Endothelial cell of umbilical vein (primary cell): ENCODE measurements at regions not wholly inside any gene's neighbourhood (a gene's known extent, or its start where the extent isn't known, plus 50 kb on each side); places are given as distances from the start of the nearest gene placed in this dataset.

Experiments
- BruUV-seq: library from RNA; stranded (reverse); fragments of 400-500 nt; replicated peaks from 2 replicates; lab custom pipeline; 2021; lab: Mats Ljungman, UMichigan
- CTCF ChIA-PET: fragments of 300-600, 350-600 bp; sonication (Branson Sonifier 250); formaldehyde crosslinking; loops from one replicate; lab custom pipeline; 2021; ENCODE audit warnings: antibody characterized with exemption, inconsistent platforms; lab: Charles Lee
- POLR2A ChIA-PET: fragments of 300-600, 350-600 bp; sonication (Branson Sonifier 250); formaldehyde crosslinking; loops from one replicate; lab custom pipeline; 2021; ENCODE audit warnings: antibody characterized with exemption, inconsistent platforms; lab: Charles Lee
- DNase-seq: peaks from one replicate; pipeline ENCODE4 v3.0.0-alpha.2; 2011; ENCODE audit warnings: low read depth, low spot score
- FAIRE-seq: peaks from 2 replicates; lab custom pipeline; 2011; peaks lifted over from hg19 to GRCh38; lab: Jason Lieb, UNC
- H2AFZ ChIP-seq: 2 replicates; pipeline ENCODE4 v1.6.0; 2012; ENCODE audit warnings: low read depth, low read length, control low read depth, inconsistent platforms
- H3K27ac ChIP-seq: 2 replicates; pipeline ENCODE4 v1.5.1; 2011; ENCODE audit warnings: low read depth, mild to moderate bottlenecking, control low read depth, low read length, moderate library complexity; ENCODE audit not compliant: insufficient read depth
- H3K27me3 ChIP-seq, 2 experiments: 2 replicates each; pipeline versions ENCODE4 v1.6.0 to v1.6.1; 2011; ENCODE audit warnings: low read length in 2 of 2, mixed read lengths in 1 of 2; ENCODE audit not compliant: control insufficient read depth in 2 of 2, insufficient read depth in 2 of 2
- H3K36me3 ChIP-seq, 2 experiments: 2 replicates in 1 of 2; 3 replicates in 1 of 2; pipeline ENCODE4 v1.5.1; 2011; ENCODE audit warnings: low read length in 2 of 2, mild to moderate bottlenecking in 1 of 2, moderate library complexity in 1 of 2; ENCODE audit not compliant: control insufficient read depth in 2 of 2, insufficient read depth in 2 of 2; ENCODE audit errors: extremely low read depth in 1 of 2
- H3K4me1 ChIP-seq: 3 replicates; pipeline ENCODE4 v1.5.1; 2011; ENCODE audit warnings: mild to moderate bottlenecking, low read length; ENCODE audit not compliant: control insufficient read depth, insufficient read depth; ENCODE audit errors: extremely low read depth
- H3K4me2 ChIP-seq: 2 replicates; pipeline ENCODE4 v1.6.1; 2011; ENCODE audit warnings: low read length, control low read depth, mixed read lengths; ENCODE audit not compliant: insufficient read depth
- H3K4me3 ChIP-seq, 3 experiments: fragments of 200-600 bp in 1 of 3; sonication (generic), shearing (Covaris generic) in 1 of 3; replicated peaks in 1 of 3; 2 replicates each; pipeline ENCODE4 v1.5.1; 2011 to 2016; ENCODE audit warnings: control low read depth in 3 of 3, low read length in 3 of 3, mild to moderate bottlenecking in 2 of 3, inconsistent platforms in 1 of 3, low read depth in 1 of 3, moderate library complexity in 1 of 3; ENCODE audit not compliant: insufficient read depth in 1 of 3
- H3K79me2 ChIP-seq: 2 replicates; pipeline ENCODE4 v1.6.0; 2012; ENCODE audit warnings: low read length, inconsistent platforms; ENCODE audit not compliant: control insufficient read depth, insufficient read depth
- H3K9ac ChIP-seq: replicated peaks from 2 replicates; pipeline ENCODE3; 2011; ENCODE audit warnings: low read length, control low read depth; ENCODE audit not compliant: insufficient read depth; ENCODE audit errors: extremely low read depth
- H3K9me1 ChIP-seq: replicated peaks from 3 replicates; pipeline ENCODE4 v1.6.0; 2011; ENCODE audit warnings: mild to moderate bottlenecking, low read length; ENCODE audit not compliant: control insufficient read depth, insufficient read depth; ENCODE audit errors: extremely low read depth
- H3K9me3 ChIP-seq: replicated peaks from 2 replicates; pipeline ENCODE4 v1.5.1; 2012; ENCODE audit warnings: low read length, inconsistent platforms; ENCODE audit not compliant: control insufficient read depth, insufficient read depth
- H4K20me1 ChIP-seq: replicated peaks from 2 replicates; pipeline ENCODE3; 2011; ENCODE audit warnings: mild to moderate bottlenecking, low read length; ENCODE audit not compliant: control insufficient read depth, insufficient read depth; ENCODE audit errors: extremely low read depth
- EZH2 ChIP-seq: IDR thresholded peaks from 2 replicates; pipeline ENCODE4 v1.6.1; 2012; ENCODE audit warnings: borderline replicate concordance, low read depth, mild to moderate bottlenecking, moderate library complexity, low read length, inconsistent platforms; ENCODE audit not compliant: severe bottlenecking
- FOS ChIP-seq: IDR thresholded peaks from 2 replicates; pipeline ENCODE4 v1.6.1; 2011; ENCODE audit warnings: mild to moderate bottlenecking, low read length, moderate library complexity, borderline replicate concordance; ENCODE audit not compliant: insufficient read depth
- GATA2 ChIP-seq: IDR thresholded peaks from 2 replicates; pipeline ENCODE4 v1.7.0; 2011; ENCODE audit warnings: low read depth, mild to moderate bottlenecking, moderate library complexity, mixed read lengths, low read length; ENCODE audit not compliant: insufficient read length, insufficient read depth
- JUN ChIP-seq: IDR thresholded peaks from 2 replicates; pipeline ENCODE4 v1.6.1; 2011; ENCODE audit warnings: borderline replicate concordance, low read depth; ENCODE audit not compliant: insufficient read length, insufficient read depth
- MAX ChIP-seq: IDR thresholded peaks from 2 replicates; pipeline ENCODE4 v1.6.1; 2011; ENCODE audit not compliant: insufficient read depth, insufficient read length
- MYC ChIP-seq: IDR thresholded peaks from one replicate; pipeline ENCODE4 v1.6.1; 2011; ENCODE audit warnings: mild to moderate bottlenecking, low read depth, low read length
- POLR2A ChIP-seq: IDR thresholded peaks from 2 replicates; pipeline ENCODE4 v1.6.1; 2012; ENCODE audit warnings: low read depth, mild to moderate bottlenecking, control low read depth, low read length
- POLR2AphosphoS5 ChIP-seq: IDR thresholded peaks from 2 replicates; pipeline ENCODE4 v1.6.1; 2012; ENCODE audit warnings: low read depth, mild to moderate bottlenecking, control low read depth, low read length, moderate library complexity; ENCODE audit not compliant: insufficient read depth
- dilution Hi-C: fragments of 300-500 bp; cut with MboI; formaldehyde crosslinking; loops from one replicate; pipeline ENCODE4 v1.15.0; 2019; ENCODE audit warnings: low sequenced_read_pairs; ENCODE audit not compliant: extremely low pct_ligation_motif_present
- intact Hi-C: fragments of 100-400 bp; cut with micrococcal nuclease; formaldehyde crosslinking; loops from one replicate; pipeline ENCODE4 v1.10.0; 2022
- TF ChIP-seq, protein P1 (sequence below), 2 donors: IDR thresholded peaks; 1 replicate in 1 of 2; 2 replicates in 1 of 2; pipeline ENCODE4 v1.5.1; 2011; ENCODE audit warnings: low read length in 2 of 2, mild to moderate bottlenecking in 2 of 2, moderate library complexity in 2 of 2, control low read depth in 1 of 2, inconsistent platforms in 1 of 2, low read depth in 1 of 2; ENCODE audit not compliant: insufficient read depth in 1 of 2; ENCODE audit errors: extremely low read depth in 1 of 2

DNA sequence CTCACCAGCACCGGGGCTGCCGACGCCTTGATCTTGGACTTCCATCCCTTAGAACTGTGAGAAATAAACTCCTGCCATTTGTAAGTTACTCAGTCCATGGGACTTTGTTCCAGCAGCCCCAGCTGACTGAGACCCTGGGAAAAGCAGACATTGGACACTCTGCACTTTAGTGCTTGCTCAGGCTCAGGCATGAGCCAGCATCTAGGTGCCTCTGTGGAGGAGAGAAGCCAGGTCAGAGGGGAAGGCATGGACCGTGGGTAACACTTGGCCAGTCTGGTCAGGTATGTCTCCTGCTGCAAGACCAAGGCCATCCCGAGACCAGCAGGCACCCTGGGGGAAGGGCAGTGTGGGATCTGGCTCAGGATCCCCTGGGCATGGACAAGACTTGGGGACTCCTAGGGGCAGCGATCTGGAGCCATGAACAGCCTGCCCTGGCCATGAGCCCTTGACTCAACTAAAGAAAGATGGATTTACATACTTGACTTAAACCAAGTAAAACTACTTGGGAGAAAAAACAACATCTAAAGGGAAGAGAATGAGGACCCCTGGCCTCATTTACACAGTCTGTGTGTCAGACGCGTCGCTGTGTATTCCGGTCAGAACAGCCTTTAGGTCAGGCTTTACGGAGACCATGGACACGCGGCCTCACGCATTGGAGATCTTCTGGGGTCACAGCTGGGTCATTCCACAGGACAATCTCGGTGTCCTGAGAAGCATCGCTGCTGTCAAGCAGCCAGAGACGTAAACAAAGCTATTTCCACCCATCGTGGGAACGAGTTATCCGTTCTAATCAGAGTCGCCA is 497.1 kb downstream of the BRD1 start:
- FAIRE-seq: no peak

More for the DNA sequence above, 497.1 kb downstream of the BRD1 start:
- POLR2A ChIA-PET: no interaction called here
- Histone ChIP-seq H3K36me3 (no peaks in the 10 kb centered on the region), H2AFZ (no peak overlapping the region), H3K27me3 (no peaks in the 10 kb centered on the region), H3K9me3 (peaks cover 4% of the 10 kb centered on the region), H3K4me1 (no peaks in the 10 kb centered on the region), H3K4me2 (no peak overlapping the region), H3K9ac (no peak overlapping the region), H3K79me2 (no peaks in the 10 kb centered on the region), H3K4me3 (no peak overlapping the region), H3K27ac (no peak overlapping the region), H4K20me1 (no peaks in the 10 kb centered on the region), H3K9me1 (no peaks in the 10 kb centered on the region)
- no TSS peak for BruUV-seq
- intact Hi-C loops (no loop called here), dilution Hi-C loops (no loop called here)
- no peak for DNase-seq
- CTCF ChIA-PET: no interaction called here
- TF ChIP-seq MAX (no peak), JUN (no peak), POLR2A (no peak), FOS (no peak), MYC (no peak), POLR2AphosphoS5 (no peak), GATA2 (no peak), EZH2 (no peak)
- TF ChIP-seq, protein P1, sequence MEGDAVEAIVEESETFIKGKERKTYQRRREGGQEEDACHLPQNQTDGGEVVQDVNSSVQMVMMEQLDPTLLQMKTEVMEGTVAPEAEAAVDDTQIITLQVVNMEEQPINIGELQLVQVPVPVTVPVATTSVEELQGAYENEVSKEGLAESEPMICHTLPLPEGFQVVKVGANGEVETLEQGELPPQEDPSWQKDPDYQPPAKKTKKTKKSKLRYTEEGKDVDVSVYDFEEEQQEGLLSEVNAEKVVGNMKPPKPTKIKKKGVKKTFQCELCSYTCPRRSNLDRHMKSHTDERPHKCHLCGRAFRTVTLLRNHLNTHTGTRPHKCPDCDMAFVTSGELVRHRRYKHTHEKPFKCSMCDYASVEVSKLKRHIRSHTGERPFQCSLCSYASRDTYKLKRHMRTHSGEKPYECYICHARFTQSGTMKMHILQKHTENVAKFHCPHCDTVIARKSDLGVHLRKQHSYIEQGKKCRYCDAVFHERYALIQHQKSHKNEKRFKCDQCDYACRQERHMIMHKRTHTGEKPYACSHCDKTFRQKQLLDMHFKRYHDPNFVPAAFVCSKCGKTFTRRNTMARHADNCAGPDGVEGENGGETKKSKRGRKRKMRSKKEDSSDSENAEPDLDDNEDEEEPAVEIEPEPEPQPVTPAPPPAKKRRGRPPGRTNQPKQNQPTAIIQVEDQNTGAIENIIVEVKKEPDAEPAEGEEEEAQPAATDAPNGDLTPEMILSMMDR (IDR thresholded peaks at IDR 0.05; ENCODE audit: extremely low read depth in 1 of 2, insufficient read depth in 1 of 2, low read depth in 1 of 2, low read length in 2 of 2): no peak
